ENCODE measurements at regions not wholly inside any gene's neighbourhood (a gene's known extent, or its start where the extent isn't known, plus 50 kb on each side); places are given as distances from the start of the nearest gene placed in this dataset.
"Not testable (repeated sequence)": the region's sequence is repeated elsewhere in the genome, so short reads cannot be mapped to it uniquely, and the experiment has no call there.

DNA sequence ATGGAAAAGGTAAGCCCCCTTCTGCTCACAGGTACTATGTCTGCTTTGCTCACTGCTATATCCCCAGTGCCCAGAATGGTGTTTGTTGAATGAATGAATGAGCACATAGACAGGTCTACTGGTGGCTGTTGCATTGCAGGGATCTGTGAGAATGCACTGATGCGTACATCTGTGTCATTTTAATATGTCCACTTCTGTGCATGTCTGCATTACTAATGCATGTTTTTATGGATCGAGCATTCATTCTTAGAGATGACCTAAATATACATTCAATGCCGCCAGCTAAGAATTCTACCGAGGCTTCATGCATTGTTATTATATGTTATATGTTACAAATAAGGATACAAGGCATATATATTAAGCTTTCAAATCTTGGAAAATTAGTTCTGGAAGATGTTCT lies 73.8 kb downstream of the SPRING1 start:
- no peak for TF ChIP-seq JUND (IDR thresholded peaks at IDR 0.05; ENCODE audit: low read depth)
- in situ Hi-C loops (cut with HindIII; ENCODE audit: low pct_unique_long_range_greater_than_20kb, low sequenced_read_pairs): no loop called here
- DNase-seq (ENCODE audit: low read depth in 1 of 2, low spot score in 1 of 2): no peak

DNA sequence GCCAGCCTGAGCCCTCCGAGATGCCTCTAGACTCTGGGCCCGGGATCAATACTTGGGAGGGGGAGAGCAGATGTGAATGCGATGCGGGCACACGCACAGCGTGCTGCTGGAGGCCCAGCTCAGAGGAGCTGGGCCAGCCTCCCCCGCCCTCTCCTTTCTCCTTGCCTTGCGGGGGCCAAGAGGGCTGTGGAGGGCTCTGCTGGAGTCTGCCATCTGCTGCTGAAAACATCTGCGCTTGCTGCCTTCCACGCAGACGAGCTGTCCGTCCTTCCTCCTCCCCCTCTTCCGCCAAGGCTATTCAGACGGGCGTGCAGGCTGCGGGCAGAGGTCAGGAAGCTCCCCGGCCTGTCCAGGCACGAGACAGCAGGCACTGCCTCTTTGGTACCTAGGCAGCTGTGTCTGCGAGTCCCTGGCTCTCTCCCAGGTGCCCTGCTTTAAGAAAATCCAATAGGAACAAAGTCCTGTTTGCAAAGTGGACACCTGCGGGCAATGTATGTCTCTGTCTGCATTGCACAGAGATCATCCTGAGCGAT lies 75.2 kb downstream of the SPRING1 start:
- in situ Hi-C loops (cut with HindIII; ENCODE audit: low pct_unique_long_range_greater_than_20kb, low sequenced_read_pairs): no loop called here
- no peak; the same call in 1 of the 2 replicates for TF ChIP-seq JUND (IDR thresholded peaks at IDR 0.05; ENCODE audit: low read depth)
- DNase-seq (ENCODE audit: low read depth in 1 of 2, low spot score in 1 of 2): peak; percentile 30 to 95

DNA sequence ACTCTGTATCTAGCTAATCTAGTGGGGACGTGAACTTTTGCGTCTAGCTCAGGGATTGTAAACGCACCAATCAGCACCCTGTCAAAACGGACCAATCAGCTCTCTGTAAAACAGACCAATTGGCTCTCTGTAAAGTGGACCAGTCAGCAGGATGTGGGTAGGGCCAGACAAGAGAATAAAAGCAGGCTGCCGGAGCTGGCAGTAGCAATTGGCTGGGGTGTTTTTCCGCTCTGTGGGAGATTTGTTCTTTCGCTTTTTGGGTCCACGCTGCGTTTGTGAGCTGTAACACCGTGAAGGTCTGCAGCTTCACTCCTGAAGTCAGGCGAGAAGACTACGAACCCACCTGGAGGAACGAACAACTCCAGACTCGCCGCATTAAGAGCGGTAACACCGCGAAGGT lies 76.5 kb downstream of the SPRING1 start:
- TF ChIP-seq JUND (IDR thresholded peaks at IDR 0.05; ENCODE audit: low read depth): no peak
- no peak for DNase-seq (ENCODE audit: low read depth in 1 of 2, low spot score in 1 of 2)

DNA sequence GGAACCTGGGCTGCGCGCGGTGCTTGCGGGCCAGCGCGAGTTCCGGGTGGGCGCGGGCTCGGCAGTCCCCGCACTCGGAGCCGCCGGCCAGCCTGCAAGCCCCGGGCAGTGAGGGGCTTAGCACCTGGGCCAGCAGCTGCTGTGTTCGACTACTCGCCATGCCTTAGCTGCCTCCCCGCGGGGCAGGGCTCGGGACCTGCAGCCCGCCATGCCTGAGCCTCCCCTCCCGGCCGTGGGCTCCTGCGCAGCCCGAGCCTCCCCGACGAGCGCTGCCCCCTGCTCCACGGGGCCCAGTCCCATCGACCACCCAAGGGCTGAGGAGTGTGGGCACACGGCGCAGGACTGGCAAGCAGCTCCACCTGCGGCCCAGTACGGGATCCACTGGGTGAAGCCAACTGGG lies 77.1 kb downstream of the SPRING1 start:
- DNase-seq (ENCODE audit: low read depth in 1 of 2, low spot score in 1 of 2); in situ Hi-C loops (cut with HindIII; ENCODE audit: low pct_unique_long_range_greater_than_20kb, low sequenced_read_pairs): not testable (repeated sequence)

More for the DNA sequence above, 76.5 kb downstream of the SPRING1 start:
- in situ Hi-C loops (cut with HindIII; ENCODE audit: low pct_unique_long_range_greater_than_20kb, low sequenced_read_pairs): no loop called here

DNA sequence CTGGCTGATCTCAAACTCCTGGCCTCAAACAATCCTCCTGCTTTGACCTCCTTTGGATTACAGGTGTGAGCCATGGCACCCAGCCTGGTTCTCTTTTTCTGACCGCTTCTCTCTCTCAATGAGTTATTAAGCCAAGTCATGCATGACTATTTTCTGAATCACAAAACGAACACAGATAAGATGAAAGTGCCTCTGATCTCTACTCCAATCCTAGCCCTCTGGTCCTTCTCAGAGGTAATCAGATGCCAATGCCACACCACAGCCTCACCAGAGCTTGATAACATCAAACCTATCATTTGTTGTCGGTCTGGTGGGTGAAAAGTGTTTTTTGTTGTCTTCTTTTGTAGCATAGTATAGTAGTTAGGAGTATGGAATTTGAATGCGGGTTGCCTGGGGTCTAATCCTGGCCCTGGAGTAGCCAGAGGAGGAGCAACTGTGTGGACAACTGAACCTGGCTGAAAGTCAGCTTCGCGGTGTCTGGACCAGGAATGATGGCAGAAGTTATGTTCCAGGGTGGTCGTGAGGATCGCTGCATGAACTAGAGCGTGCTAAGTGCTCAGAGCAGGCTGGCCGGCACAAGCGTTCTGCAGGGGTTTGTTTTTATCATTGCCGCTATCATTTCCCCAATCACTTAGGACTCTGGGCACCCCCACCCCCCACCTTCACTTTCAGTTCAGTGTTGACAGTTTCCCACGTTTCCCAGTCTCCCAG lies 77.9 kb downstream of the SPRING1 start:
- in situ Hi-C loops (cut with HindIII; ENCODE audit: low pct_unique_long_range_greater_than_20kb, low sequenced_read_pairs): no loop called here
- TF ChIP-seq JUND (IDR thresholded peaks at IDR 0.05; ENCODE audit: low read depth): no peak
- DNase-seq (ENCODE audit: low read depth in 1 of 2, low spot score in 1 of 2): no peak

DNA sequence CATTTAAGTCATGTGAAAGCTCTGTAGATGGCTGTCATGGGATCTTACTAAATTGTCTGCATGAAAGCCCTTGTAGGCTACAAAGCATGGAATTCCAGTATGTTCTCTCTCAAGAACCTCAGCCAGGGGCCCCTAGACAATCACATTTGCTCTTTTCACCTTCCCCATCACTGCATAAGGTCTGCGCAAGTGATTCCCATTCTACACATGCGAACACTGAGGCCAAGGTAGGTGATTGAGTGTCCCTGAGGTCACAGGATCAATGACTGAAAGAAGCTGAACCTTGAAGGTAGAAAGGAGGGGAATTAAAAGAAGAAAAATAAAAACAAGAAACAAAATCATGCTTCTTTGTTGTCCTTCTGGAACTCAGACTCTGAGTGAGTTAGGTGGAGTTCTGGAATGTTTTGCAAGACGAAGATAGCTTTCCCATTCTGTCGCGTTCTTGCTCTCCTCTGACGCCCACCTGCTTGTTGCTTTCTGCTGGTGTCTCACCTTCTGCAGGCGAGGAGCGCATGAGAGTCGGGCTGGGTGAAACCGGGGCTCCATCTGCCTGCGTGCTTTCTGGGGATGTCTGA lies 79.9 kb downstream of the SPRING1 start:
- DNase-seq (ENCODE audit: low read depth in 1 of 2, low spot score in 1 of 2): no peak
- in situ Hi-C loops (cut with HindIII; ENCODE audit: low pct_unique_long_range_greater_than_20kb, low sequenced_read_pairs): no loop called here
- TF ChIP-seq JUND (IDR thresholded peaks at IDR 0.05; ENCODE audit: low read depth): no peak

DNA sequence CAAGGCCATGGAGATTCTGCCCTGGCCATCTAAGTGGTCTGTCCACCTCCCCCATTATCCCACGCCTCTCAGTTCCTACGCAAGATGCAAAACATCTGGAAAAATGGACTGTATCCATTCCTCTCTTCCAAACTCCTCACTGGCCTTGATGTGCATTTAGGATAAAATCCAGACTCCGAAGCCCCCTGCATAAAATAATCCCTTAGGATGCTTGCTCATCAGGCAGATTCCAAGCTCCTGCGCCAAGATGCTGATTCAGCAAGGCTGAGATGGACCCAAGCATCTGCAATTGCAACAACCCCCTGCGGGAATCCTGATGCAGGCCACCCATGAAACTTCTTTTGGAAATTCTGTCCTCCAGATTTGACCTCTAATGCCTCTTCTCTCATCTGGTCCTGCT lies 81.6 kb downstream of the SPRING1 start:
- in situ Hi-C loops (cut with HindIII; ENCODE audit: low pct_unique_long_range_greater_than_20kb, low sequenced_read_pairs): no loop called here
- no peak for DNase-seq (ENCODE audit: low read depth in 1 of 2, low spot score in 1 of 2)
- no peak for TF ChIP-seq JUND (IDR thresholded peaks at IDR 0.05; ENCODE audit: low read depth)

DNA sequence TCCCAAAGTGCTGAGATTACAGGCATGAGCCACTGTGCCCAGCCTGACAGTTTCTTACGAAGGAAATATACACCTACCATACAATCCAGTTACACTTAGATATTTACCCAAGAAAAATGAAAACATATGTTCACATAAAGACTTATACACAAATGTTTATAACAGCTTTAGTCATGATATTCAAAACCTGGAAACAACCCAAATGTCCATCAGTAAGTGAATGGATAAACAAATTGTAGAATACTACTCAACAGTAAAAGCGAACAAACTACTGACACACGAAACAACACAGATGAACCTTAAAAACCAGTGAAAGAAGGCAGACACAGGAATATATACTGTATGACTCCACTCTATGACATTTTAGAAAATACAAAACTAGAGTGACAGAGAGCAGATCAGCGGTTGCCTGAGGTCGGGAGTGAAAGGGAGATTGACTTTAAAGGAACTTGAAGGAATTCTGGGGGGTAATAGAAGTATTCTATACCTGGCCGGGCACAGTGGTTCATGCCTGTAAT lies 83.6 kb downstream of the SPRING1 start:
- DNase-seq (ENCODE audit: low read depth in 1 of 2, low spot score in 1 of 2): no peak
- in situ Hi-C loops (cut with HindIII; ENCODE audit: low pct_unique_long_range_greater_than_20kb, low sequenced_read_pairs): no loop called here
- TF ChIP-seq JUND (IDR thresholded peaks at IDR 0.05; ENCODE audit: low read depth): no peak

DNA sequence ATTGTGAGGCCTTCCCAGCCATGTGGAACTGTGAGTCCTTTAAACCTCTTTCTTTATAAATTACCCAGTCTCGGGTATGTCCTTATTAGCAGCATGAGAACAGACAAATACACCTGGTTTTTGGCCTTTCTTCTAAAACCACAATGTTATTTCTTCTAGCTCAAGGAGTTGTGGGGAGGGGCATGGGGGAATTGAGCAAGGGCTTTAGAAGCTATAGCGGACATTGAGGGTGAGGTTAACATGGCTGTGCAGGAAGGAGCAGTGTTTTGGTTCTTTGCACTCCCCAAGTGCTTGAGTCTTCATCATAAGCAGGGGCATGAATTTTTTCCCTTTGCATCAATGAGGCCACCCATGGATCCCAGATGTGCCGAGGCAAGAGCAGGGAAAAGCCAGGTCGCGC lies 86.8 kb downstream of the SPRING1 start:
- DNase-seq (ENCODE audit: low read depth in 1 of 2, low spot score in 1 of 2): no peak
- in situ Hi-C loops (cut with HindIII; ENCODE audit: low pct_unique_long_range_greater_than_20kb, low sequenced_read_pairs): no loop called here
- TF ChIP-seq JUND (IDR thresholded peaks at IDR 0.05; ENCODE audit: low read depth): no peak

DNA sequence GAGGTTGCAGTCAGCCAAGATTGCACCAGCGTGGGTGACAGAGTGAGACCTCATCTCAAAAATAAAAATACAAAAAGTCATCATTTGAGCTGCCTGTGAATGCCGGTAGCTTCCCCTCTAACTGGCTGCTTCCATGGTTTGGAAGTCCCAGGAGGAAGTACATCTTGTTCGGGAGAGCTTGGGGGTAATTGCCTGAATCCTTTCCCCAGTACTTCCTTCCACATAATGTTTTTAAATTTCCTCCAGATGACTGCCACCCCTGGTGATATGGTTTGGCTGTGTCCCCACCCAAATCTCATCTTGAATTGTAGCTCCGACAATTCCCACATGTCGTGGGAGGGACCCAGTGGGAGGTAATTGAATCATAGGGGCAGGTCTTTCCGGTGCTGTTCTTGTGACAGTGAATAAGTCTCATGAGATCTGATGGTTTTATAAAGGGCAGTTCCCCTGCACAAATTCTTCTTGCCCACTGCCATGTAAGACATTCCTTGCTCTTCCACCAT lies 87.2 kb downstream of the SPRING1 start:
- in situ Hi-C loops (cut with HindIII; ENCODE audit: low pct_unique_long_range_greater_than_20kb, low sequenced_read_pairs): no loop called here
- TF ChIP-seq JUND (IDR thresholded peaks at IDR 0.05; ENCODE audit: low read depth): no peak
- DNase-seq (ENCODE audit: low read depth in 1 of 2, low spot score in 1 of 2): no peak

DNA sequence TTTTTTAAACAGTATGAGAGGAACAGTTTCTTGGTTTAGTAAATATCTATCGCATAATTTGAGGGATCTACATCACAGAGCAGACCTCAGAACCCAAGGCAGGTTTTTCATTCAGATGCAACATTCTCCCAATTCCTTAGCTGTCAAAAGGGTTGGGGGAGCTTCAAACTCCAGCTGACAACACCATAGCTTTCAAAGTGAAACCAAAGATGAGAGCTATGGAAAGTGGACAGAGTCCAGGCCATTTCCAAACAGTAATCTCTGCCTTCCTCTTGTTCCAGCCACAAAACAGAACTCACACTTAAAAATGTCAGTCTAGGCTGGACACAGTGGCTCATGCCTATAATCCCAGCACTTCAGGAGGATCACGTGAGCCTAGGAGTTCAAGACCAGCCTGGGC lies 87.8 kb downstream of the SPRING1 start:
- no peak for DNase-seq (ENCODE audit: low read depth in 1 of 2, low spot score in 1 of 2)
- TF ChIP-seq JUND (IDR thresholded peaks at IDR 0.05; ENCODE audit: low read depth): no peak
- in situ Hi-C loops (cut with HindIII; ENCODE audit: low pct_unique_long_range_greater_than_20kb, low sequenced_read_pairs): no loop called here

DNA sequence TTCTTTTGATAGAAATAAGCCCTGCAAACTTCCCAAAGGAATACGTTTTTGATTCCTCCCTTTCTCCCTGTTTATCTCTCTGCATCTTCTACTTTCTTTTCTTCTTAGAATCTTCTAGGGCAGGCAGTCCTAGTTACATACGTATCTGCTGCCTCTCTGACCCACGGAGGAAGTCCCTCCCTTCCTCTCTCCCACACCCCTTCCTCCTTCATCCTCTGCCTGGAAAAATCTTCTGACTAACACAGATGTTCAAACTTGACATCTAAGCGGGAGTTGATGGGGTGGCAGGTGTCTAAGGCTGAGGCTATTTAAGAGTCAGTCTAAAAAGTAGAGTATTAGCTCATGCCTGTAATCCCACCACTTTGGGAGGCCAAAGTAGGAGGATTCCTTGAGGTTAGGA lies 88.6 kb downstream of the MAP1LC3B2 start:
- no peak for DNase-seq (ENCODE audit: low read depth in 1 of 2, low spot score in 1 of 2)
- no peak for TF ChIP-seq JUND (IDR thresholded peaks at IDR 0.05; ENCODE audit: low read depth)
- in situ Hi-C loops (cut with HindIII; ENCODE audit: low pct_unique_long_range_greater_than_20kb, low sequenced_read_pairs): no loop called here

DNA sequence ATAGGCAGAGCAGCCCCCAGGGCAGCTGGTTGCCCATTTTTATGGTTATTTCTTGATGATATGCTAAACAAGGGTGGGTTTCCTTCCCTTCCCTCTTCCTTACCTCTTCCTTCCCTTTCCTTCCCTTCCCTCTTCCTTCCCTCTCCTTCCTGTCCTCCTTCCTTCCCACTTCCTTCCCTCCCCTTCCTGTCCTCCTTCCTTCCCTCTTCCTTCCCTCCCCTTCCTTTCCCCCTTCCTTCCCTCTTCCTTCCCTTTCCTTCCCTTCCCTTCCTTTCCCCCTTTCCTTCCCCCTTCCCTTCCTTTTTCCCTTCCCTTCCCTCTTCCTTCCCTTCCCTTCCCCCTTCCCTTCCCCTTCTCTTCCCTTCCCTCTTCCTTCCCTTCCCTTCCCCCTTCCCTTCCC lies 87.7 kb downstream of the MAP1LC3B2 start:
- TF ChIP-seq JUND (IDR thresholded peaks at IDR 0.05; ENCODE audit: low read depth): no peak
- DNase-seq (ENCODE audit: low read depth in 1 of 2, low spot score in 1 of 2): no peak
- in situ Hi-C loops (cut with HindIII; ENCODE audit: low pct_unique_long_range_greater_than_20kb, low sequenced_read_pairs): no loop called here

Data from T47D (cell line).